ENCODE measurements at regions not wholly inside any gene's neighbourhood (a gene's known extent, or its start where the extent isn't known, plus 50 kb on each side); places are given as distances from the start of the nearest gene placed in this dataset.
A peak's percentile ranks its signal among the peaks of the same experiment; 100 is the strongest.

DNA sequence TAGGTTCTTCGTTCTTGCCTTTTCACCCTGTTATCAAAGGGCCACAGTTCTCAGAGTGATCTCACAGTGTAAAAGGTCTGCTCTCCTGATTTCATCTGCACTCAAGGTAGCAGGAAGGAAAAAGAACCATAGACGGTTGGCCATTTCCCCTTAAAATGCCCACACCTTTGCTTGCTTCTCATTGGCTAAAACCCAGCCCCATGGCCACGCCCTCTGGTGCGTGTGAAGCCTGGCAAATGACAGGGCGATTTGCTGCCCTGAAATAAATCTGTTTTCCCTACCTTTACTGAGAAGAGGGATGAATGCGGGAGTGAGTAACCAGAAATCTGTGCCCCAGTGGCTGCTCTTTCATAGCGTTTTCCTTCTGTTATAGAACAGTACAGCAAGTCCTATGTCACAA lies 269.3 kb downstream of the POU4F1 start:
- no peak for DNase-seq (ENCODE audit: low read depth in 2 of 2)

DNA sequence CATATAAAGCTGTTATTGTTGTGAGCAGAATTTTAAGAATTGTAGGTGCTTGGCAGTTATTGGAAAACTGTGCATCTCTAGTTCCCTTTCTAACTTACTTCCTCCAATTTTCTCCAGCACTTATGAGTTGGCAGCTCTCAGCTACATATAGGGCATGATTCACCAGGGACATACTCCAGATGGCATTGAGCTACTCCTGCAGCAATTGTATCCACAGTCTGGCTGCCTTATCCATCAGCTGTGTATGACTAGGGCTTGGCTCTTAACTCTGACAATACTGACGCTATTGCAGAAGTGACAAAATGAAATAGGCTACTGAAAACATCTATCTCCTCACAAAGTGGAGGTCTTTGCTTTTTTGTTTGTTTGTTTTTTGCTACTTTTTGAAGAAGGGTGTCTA lies 276.7 kb downstream of the POU4F1 start:
- DNase-seq (ENCODE audit: low read depth in 2 of 2): no peak

DNA sequence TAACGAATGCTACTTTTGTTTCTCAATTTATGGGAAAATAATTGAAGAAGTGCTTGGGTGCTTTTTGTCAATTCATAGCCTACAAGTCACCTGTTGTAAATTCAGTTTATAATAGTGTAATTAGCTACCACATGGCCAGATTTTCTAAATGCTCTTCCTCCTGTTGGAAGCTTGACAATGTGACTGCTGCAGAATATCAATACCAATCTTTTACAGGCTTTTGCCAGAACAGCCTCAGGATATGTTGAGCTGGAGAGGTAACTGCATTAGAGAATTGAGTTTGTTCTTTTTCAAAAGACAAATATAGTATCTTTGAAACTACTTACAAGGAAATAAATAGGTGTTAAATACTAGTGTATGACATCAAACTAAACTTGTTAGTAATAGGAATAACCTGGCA lies 277.8 kb downstream of the POU4F1 start:
- no peak for DNase-seq (ENCODE audit: low read depth in 2 of 2)

DNA sequence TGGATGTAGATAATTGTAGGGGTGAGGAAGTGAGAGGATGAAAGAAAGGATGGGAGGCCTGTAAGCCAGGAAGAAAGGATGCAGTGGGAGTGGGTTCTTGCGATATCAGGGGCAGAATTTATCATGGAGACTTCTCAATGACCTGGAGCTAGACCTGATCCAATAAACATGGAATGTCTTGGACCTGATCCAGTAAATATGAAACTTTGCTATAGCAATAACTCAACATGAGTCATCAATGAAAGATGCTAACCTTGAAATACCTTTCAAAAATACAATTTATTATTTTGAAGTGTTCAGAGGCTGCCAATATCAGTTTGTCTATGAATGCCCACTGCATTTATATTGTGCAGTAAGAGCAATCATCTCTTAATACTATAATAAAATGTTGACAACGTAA lies 279.5 kb downstream of the POU4F1 start:
- no peak for DNase-seq (ENCODE audit: low read depth in 2 of 2)

DNA sequence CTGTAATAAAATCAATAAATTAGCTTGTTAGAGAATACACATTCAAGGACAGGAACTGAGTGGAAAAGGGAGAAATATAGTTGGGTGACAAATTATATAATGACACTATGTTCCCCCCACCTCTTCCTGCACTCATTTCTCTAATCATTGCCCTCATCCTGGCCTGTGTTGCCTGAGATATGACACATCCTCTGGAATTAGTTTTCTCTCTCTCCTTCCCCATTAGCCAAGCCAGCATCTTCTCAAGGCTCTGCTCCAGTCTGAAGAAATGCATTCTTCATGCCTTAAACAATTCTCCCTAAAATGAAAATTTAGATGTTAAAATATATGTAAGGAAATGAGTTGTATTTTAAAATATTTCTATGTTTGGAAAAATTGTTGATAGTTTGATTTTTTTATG lies 280.3 kb downstream of the POU4F1 start:
- DNase-seq (ENCODE audit: low read depth in 2 of 2): no peak

DNA sequence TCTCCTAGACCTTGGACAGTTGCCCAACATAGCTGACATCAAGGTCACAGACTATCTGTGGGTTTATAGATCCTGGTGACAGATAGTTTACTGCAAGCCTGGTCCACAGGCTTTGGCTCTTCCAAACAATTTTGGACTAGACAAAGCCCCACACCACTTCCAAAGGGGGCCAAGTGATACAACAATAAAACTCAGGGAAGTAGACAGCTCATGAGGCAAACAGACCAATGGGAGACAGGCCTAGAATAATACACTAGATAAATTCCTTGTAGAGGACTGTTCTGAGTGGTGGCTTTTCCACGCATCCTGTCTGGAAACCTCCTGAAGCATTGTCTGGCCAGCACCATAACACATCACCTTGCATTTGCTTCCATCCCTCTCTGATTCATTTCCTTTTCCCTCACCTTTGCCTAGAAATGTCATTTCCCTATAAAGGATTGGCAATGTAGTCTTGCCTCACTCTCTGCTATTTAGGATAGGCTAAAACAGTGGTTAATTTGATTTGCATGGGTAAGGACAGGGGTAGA lies 284.2 kb downstream of the POU4F1 start:
- no peak for DNase-seq (ENCODE audit: low read depth in 2 of 2)

DNA sequence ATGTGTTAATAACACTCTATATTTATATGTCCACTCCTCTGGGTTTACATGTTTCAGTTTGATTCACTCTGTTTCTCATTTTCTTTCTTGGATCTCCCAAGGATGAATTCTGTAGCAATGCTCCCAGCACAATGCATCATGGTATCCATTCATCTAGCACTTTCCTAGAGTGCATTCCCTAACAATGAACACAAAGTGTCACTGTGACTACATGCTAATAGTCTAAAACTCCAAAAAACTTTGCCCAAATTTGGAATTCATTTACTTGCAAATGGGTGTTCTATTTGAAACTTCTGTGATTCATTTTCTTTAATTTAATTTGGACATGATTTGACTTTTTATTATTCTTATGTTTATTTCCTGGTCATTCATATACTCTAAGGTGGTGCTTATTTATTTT lies 286.3 kb downstream of the POU4F1 start:
- no peak for DNase-seq (ENCODE audit: low read depth in 2 of 2)

DNA sequence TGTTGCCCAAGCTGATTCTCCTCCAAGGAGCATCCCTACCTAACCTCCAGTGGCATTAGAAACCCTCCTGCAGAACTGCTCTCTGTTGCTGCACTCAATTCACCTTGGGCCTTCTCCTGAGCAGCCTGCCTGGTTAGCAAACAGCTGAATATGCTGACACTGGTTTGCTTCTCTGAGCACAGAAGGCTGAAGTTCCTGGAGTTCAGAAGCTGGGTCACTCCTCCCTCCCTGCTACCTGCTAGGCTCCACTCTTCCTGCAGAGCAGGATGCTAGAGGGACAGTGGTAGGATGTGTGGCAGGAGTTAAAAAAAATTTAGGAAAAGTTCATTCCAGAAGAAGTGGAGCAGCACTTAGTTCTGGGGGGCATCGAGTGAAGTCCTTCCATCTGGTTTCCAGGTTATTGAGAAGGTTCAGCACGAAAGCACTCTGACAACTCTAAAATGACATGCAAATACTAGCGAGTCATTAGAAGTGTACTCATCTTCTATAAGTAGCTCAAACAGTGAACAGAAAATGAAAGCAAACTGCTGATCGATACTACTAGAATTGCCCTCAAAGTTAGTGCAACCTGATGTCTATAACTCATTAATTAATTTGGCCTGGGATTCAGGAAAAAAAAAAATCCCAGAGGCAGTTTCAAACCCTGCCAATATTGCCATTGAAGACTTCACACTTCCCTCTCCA lies 293.7 kb downstream of the POU4F1 start:
- no peak for DNase-seq (ENCODE audit: low read depth in 2 of 2)

DNA sequence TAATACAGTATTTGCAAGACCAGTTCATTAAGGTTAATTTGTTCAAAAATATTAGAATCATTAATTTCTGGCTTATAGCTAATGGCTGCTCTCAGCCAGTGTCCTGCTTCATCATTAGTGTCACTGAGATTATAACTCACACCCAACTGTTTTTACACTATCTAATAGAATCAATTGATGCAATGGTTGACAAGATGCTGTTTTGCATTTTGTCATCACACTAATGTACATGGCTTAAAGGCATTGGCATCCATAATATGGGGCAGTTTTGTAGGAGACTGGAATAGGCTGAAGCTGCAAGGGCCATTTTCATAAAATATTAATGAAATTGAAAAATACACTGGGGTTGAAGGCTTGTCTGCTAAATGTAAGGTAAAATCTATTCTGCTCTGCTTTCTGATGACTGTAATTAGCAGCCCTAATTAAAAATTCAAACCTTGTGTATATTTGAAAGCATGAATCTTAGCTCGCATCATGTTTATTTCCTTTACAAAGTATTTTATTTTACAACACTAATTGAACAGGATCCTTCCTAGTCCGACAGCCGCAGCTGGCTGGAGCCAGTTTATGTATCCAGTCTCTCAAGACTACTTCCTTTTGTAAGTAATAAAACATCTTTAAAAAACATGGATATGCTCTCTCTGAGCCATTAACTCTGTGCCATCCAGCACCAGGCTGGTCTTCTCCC lies 296.7 kb downstream of the POU4F1 start:
- DNase-seq (ENCODE audit: low read depth in 2 of 2): no peak

DNA sequence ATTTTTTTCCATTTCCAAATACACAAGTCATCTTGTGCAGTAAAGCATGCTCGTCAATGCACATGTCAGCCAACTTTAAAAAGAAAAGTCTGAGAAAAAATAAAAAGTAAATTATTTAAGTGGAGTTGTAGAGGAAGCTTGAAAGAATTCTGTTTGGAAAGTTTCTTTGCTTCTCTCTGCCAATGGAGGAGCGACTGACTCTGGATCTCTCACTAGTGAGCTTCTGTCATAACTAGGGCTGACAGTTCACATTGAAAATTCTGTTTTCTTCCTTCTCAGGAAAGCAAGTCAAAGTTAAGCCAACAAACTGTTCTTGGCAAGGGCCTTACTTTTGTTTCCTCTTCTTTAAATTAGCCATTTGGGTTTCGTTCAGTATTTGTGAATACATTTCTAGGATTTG lies 298.2 kb downstream of the POU4F1 start:
- no peak for DNase-seq (ENCODE audit: low read depth in 2 of 2)

DNA sequence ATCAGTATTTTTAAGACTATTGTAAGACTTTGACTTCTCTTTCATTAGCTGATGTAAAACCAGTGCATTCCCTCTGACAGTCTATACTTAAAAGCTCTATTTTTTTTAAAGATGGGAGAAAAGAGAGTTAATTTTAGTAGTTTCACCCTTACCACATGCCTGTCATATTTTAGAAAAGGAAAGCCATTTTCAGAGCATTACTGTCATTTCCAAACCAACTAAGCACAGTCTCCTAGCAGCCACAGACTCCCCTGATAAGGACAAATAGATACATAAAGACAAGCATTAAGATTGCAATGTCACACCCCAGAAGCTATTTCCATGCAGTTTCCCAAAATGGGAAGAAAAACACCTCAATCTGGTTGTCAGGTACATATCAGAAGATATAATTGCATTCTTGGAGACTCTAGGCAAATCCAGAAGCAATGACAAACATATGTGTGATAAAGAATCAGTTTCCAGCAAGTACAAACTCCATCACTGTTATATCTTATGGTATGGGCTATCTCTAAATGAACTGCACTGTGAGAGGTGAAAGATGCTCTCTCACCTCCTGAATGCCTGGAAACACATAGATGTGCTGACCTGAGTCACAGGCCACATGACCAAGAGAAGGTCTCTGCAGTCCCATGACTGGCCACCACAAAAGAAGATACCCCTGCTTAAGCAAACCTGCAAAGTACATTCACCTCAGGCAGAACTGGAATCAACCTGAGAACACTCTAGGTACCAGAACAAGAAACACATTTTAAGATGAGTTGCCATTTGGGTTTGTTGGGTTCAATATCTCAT lies 303.3 kb downstream of the POU4F1 start:
- DNase-seq (ENCODE audit: low read depth in 2 of 2): no peak

DNA sequence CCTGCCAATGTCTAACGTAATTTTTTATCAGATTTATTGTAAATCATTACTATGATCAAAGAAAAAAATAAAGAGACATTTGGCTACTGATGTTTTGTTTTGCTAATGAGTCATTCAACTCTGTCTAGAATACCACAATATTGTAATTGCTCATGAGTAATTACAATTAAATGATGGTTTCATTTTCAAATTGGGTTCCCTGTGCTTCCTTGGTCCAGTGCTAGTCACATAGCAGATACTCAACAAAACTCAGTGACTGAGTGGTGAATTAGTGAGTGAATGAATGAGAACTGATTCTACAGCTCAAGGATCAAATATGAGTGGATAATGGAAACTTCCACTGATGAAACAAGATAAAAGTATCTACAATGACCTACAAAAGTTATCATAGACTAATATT lies 304.7 kb downstream of the POU4F1 start:
- DNase-seq (ENCODE audit: low read depth in 2 of 2): no peak

DNA sequence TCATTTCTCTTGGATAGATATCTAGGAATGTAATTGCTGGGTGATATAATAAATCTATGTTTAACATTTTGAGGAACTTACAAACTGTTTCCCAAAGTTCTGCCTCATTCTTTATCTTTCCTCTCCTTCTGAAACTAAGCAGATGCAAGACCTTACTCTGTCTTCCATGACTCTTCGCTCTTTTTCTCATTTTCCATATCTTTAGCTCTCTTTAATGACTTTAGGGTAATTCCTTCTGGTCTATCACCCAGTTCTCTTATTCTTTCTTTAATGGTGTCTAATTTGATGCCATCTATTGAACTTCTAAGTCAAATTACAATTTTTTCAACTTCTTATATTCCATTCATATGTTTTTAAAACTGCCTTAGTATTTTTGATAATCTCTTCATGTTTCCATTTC lies 316.6 kb downstream of the POU4F1 start:
- no peak for DNase-seq (ENCODE audit: low read depth in 2 of 2)

DNA sequence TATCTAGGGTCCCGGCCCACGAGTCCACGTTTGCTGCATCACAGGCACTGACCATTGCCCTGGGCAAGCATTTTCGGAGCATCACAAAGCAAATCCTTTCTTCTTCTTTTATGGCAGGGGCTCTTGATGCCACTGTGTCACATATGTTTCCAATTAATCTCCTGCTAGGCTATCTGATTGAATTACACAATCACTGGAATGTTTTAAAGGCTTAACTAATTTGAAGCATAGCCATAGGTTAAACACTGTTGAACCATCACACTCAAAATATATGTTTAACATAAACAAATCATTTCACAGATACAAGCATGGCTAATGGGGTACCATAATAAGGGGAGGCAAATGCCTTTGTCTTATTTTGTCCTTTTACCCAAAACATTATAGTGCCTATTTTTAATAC lies 338.3 kb downstream of the POU4F1 start:
- DNase-seq (ENCODE audit: low read depth in 2 of 2): no peak

DNA sequence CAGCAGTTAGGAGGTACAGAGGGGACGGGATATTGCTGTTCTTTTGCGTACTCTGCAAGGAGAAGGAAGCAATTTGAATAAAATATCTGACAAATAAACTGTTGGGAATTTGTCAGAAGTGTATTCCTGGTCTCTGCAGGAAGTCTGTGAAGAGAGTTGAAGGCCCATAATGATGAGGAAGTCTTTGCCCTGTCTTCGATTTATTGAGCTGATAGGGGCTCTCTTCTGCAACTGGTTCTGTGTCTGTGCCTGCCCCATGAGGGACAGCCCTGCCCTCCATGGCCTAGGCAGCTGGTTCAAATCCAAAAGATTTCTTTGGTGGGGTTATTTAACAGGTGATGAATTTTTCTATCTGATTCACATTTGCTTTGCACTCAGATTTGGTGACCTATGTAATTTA lies 339.7 kb upstream of the EDNRB start:
- no peak for DNase-seq (ENCODE audit: low read depth in 2 of 2)

DNA sequence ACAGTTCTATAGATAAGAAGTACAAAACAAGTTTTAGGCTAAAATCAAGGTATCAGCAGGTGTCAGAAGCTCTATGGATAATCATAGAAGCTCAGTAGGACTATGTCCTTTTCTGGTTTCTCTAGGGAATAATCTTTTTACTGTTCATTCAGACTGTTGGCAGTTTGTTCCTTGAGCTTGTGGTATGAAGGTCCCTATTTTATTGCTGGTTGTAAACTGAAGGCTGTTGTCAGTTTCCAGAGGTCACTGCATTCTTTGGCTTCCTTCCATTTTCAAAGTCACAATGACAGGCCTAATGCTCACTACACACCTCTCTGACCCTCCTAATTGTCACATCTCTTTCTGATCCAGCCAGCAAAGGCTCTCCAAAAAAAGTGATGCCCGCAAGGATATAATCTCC lies 337.9 kb upstream of the EDNRB start:
- DNase-seq (ENCODE audit: low read depth in 2 of 2): no peak

DNA sequence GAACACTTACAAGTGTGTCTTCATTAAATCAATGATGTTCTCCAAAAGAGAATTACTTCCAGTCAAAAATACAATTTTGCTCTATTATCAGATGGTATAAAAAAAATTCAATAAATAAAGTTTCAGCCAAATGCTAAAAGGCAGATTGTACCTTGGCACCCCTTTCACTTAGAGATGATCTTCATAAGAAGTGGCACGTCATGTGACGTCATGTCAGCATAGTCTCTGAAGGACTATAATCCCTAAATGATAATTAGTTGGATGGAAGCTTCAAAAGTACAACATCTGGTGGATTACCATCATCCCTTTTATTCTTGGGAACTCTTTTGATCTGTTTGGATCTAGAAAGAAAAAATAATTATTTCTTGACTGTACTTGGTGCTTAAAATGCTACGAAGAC lies 335.5 kb upstream of the EDNRB start:
- DNase-seq (ENCODE audit: low read depth in 2 of 2): no peak

DNA sequence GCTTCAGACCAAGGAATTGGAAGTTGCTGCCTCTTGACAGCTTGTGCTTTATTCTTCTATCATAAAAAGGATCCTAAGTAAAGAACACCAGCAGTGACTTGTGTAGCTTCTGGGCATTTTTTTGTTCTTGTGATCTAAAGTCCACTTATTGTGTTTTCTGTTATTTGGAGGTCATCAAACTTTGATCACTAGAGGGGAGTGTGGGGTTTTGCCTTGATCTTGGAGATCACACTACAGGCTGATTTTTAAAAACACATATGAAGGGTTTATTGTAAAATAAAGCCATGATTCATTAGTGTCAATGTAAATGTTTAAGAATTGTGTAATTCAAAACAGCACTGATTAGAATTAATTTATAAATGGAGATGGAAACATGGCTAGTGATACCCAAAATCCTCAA lies 328.7 kb upstream of the EDNRB start:
- no peak for DNase-seq (ENCODE audit: low read depth in 2 of 2)

DNA sequence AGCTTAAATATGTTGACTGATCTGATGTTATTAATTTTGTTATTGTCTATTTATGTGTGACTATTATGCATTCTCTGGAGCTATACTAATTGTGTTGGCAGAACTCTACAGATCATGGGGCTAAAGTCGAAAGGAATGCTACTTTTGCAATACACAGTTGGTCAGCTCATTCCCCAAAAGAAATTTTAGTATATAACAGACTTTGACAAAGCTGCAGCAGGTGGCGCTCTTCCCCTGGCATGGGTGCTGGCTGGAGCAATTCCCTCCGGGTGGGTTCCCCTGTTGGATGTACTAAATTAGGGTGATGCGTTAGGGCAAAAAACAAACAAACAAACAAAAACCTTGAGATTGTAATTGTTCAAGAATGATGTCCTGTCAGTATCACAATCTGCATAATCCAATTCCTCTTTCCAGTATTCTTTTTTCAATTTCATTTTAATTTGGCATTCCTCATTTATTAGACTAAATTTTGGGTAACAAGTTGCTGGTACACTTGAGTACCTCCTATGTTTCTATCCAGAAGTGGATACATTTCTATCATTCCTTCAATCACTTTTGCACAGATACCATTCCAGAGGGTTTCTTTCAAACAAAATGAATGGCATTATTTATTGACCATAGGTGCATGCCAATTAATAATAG lies 322.8 kb upstream of the EDNRB start:
- peak in 1 of 2 donors; percentile 15 for DNase-seq (ENCODE audit: low read depth in 2 of 2)

DNA sequence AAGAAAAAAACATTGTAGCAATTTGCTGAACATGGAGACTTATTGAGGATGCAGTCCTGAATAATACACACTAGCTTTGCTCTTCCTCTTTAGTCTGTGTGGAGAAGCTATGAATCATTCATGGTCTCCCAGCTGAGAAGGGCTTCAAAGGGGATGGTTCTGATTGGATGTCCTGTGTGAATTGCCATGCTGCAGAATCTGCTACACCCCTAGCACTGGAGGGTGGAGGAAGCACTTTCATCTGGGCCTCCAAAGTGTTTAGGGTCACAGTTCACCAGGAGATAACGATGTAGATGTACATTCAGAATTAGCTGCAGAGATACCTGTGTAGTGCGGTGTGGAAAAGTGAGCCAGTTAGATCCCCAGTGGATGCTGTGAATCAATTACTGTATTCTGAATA lies 321.1 kb upstream of the EDNRB start:
- DNase-seq (ENCODE audit: low read depth in 2 of 2): no peak

DNA sequence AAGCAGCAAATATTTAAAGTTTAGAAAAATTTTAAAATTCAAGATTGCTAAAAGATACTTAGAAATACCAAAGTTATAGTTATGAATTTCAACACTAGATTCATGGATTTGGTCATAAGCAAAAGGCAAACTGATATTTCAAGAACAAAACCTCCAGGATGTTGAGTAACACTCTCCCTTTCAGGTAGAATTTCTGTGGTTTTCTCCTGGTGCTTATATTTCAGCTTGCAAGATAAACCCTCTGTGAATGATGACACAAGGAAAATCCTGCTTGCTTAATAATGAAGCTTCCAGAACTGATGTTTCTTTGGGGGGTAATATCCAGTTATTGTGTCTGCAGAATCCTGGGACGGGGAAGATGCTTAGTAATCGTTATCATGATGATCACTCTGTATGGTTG lies 320.3 kb upstream of the EDNRB start:
- no peak for DNase-seq (ENCODE audit: low read depth in 2 of 2)

DNA sequence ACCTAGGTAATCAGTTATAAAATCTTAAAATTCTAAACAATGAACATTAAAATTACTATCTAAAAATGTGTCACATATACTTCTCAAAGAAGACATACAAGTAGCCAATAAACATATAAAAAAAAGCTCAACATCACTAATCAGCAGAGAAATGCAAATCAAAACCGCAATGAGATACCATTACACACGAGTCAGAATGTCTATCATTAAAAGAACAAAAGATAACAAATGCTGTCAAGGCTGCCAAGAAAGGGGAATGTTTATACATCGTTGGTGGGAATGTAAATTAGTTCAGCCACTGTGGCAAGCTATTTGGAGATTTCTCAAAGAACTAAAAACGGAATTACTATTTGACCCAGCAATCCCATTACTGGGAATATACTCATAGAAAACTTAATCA lies 310.3 kb upstream of the EDNRB start:
- no peak for DNase-seq (ENCODE audit: low read depth in 2 of 2)

Measured in activated CD4-positive, alpha-beta T cell treated with anti-CD3 and anti-CD28 coated beads for 24 hours (primary cell).